GM18868 (cell line): ENCODE measurements at regions not wholly inside any gene's neighbourhood (a gene's known extent, or its start where the extent isn't known, plus 50 kb on each side); places are given as distances from the start of the nearest gene placed in this dataset.
A peak's percentile ranks its signal among the peaks of the same experiment; 100 is the strongest.
"Not testable (repeated sequence)": the region's sequence is repeated elsewhere in the genome, so short reads cannot be mapped to it uniquely, and the experiment has no call there.

ENCODE experiments used
- ATAC-seq: cut with Tn5 transposase; IDR thresholded peaks from one replicate; pipeline ENCODE4 v1.9.1; 2021; ENCODE audit warnings: mild to moderate bottlenecking, moderate library complexity; ENCODE audit not compliant: unreplicated experiment

DNA sequence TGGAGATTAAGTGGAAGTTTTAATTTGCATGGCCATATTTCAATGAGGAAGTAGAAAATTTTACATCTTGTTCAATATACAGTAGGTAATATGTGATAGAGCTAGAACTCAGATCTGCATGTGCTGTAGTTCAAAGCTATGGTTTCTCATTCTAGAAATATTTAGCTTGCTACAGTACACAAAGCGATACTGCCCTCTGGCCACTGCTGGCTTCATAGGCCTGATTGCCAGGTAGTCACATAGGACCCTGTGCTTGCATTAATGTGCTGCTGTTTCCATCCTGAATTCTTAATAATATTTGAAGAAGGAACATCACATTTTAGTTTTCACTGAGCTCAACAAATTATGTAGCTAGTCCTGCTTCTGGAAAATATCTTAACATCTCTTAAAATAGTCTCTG is 87.0 kb downstream of the PLSCR2 start:
- no peak for ATAC-seq

DNA sequence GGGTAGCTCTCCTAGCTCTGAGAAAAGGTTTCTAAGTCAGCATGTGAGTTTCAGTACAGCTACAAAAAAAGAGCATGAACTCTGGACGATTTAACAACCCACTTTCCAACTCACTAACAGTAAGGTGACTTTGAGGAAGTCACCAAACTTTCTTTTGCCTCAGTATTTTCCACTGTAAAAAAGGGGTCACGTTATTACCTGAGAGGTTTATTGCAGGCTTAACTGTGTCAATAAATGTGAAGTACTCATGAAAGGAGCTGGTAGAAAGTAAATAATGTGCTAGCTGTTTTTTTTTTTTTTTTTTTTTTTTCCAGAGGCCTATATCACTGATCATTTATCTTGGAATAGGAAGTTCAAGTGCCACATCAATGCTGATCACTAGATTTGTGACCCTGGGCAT is 89.3 kb downstream of the PLSCR2 start:
- ATAC-seq, result no peak

DNA sequence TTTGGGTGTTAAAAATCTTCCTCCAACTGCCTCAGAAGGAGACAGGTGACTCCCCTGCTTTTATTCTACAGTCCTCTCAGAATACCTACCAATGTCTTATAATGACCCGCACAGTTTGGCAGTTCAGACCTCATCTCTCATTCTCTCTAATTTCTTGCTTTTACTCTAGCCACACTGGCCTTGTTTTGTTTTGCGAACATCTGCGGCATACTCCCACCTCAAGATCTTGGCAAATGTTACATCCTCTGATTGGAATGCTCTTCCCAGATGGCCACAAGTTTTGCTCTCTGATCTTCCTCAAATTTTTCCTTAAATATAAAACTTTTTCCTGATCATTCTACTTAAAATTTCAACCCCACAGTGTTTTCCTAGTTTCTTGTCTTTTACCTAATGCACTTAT is 94.1 kb downstream of the PLSCR2 start:
- ATAC-seq, result no peak

- ATAC-seq, result no peak
These were observed 95.2 kb downstream of the PLSCR2 start for GRCh38 chr3:146374146-146374545.

DNA sequence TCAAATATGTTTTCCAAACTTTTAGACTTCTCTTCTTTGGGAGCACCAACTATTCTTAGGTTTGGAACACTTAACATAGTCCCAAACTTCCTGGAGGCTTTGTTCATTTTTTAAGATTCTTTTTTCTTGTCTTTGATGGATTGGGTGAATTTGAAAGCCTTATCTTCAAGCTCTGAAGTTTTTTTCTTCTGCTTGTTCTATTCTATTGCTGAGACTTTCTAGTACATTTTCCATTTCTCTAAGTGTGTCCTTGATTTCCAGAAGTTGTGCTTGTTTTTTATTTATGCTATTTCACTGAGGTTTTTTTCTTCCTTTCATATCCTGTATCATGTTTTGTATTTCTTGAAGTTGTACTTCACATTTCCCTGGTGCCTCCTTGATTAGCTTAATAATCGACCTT is 97.5 kb downstream of the PLSCR2 start:
- no peak for ATAC-seq

GRCh38 chr3:146368882-146369523 is 100.4 kb downstream of the PLSCR2 start:
- ATAC-seq, result no peak

DNA sequence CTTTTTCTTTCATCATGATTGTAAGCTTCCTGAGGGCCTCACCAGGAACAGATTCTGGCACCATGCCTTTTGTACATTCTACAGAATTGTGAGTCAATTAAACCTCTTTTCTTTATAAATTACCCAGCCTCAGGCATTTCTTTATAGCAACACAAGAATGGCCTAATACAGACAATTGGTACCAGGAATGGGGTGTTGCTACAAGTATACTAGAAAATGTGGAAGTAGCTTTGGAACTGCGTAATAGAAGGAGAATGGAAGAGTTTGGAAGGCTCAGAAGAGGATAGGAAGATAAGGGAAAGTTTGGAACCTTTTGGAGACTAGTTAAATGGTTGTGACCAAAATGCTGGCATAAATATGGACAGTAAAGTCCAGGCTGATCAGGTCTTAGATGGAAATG is 108.9 kb upstream of the PLSCR4 start:
- no peak for ATAC-seq

- ATAC-seq, result not testable (repeated sequence)
These were observed 103.5 kb upstream of the PLSCR4 start for GRCh38 chr3:146354421-146354820.

DNA sequence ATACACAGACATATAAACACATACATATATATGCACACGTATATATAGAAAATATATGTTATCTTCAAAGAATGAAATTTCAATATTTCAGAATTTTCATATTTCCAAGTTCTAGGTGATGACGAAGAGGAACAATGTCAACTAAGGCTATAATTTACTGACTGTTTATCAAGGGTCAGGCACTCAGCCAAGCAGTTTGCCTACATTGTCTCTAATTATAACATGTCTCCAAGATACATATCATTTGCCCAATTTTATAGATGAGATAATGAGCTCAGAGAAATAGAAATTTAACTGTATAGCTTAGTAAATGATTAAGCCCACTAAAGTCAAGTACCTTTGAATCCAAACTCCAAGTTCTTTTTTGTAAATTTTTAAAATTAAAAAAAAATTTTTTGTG is 99.9 kb upstream of the PLSCR4 start:
- ATAC-seq, result no peak

GRCh38 chr3:146345900-146346299 is 95.0 kb upstream of the PLSCR4 start:
- no peak for ATAC-seq

- no peak for ATAC-seq
These were observed 92.6 kb upstream of the PLSCR4 start for GRCh38 chr3:146343551-146343950.

DNA sequence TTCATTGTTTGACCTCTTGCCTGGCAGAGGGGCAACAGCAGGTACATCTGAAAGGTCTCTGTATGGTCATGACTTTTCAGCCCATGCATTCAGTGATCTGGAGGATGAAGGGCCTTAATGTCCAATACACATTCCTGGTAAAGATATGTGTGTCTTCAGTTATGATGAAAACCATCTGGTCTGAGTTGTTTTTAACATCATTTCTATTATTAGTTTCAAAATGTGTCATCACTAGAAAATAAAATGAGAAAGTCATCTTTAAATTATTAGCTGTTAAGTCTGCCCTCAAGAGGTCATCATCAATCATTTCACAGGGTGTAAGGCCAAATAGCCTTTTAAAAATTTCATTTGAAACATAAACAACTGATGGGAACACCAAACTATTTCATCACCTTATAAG is 92.1 kb upstream of the PLSCR4 start:
- ATAC-seq, result no peak

GRCh38 chr3:146339349-146339748 is 88.4 kb upstream of the PLSCR4 start:
- ATAC-seq, result no peak

- no peak for ATAC-seq
These were observed 87.1 kb upstream of the PLSCR4 start for GRCh38 chr3:146337991-146338390.

- ATAC-seq, result no peak
These were observed 84.5 kb upstream of the PLSCR4 start for GRCh38 chr3:146335386-146335785.

- ATAC-seq, result no peak
These were observed 83.2 kb upstream of the PLSCR4 start for GRCh38 chr3:146334151-146334550.

DNA sequence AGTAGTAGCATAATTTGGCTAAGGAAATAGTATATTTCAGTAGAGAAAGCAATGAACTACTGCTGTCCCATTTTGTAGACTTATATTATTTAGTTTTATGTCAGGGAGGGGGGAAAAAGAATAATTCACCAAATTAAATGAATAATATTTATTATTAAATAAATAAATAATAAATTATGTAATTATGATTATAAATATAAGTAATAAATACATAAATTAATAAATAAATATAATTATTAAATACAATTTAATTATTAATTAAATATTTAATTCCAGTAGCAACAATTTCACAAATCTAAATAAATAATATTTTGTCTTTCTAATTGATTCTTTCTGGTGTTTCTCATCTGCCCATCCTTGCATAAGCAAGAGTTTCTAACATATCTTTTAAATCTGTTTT is 81.1 kb upstream of the PLSCR4 start:
- ATAC-seq, result no peak

GRCh38 chr3:146326875-146327543 is 76.1 kb upstream of the PLSCR4 start:
- ATAC-seq, result no peak

DNA sequence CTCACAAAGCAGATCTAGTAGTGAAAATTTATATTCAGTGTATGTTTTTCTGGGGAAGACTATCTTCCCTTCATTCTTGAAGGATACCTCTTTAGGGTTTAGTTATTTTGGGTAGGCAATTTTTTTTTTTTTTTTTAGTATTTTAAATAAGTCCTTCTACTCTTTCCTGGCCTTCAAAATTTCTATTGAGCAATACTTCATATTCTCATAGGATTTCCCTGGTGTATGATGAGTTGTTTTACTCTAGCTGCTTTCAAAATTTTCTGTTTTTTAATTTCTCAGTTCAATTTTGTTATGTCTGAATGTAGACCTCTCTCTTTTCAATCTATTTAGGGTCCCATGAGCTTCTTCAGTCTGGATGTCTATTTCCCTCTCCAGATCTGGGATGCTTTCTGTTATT is 74.3 kb upstream of the PLSCR4 start:
- ATAC-seq, result no peak

DNA sequence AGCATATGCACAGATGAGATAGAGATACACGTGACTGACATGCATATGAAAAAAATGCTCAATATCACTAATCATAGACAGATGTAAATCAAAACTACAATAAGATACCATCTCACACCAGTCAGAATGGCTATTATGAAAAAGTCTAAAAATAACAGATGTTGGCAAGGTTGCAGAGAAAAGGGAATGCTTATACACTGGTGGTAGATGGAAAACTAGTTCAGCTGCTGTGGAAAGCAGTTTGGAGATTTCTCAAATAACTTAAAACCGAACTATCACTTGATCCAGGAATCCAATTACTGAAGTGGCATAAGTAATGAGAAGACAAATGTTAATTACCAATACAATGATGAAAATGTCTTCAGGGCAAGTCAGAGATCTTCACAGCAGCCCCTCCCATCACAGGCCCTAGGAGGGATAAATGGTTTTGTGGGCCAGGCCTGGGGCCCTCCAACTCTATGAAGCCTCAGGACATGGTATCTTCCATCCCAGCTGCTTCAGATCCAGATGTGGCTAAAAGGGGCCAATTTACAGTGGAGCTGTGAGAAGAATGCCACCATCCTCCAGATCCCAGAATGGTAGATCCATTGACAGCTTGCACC is 71.4 kb upstream of the PLSCR4 start:
- ATAC-seq, result no peak

DNA sequence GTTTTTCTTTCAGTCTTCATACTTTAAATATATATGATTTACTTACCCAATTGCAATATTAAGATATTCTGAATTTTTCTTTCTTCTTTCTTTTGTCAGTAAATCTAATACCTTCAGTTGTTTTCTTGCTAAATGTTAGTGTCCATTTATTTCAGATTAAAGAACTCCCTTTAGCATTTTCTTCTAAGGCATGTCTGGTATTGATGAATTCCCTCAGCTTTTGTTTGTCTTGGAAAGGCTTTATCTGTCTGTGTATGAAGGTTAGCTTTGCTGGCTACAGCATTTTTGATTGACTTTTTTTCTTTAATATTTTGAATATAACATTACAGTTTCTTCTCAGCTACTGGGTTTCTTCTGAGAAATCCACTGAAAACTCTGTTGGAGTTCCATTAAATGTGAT is 64.0 kb upstream of the PLSCR4 start:
- ATAC-seq, result no peak

DNA sequence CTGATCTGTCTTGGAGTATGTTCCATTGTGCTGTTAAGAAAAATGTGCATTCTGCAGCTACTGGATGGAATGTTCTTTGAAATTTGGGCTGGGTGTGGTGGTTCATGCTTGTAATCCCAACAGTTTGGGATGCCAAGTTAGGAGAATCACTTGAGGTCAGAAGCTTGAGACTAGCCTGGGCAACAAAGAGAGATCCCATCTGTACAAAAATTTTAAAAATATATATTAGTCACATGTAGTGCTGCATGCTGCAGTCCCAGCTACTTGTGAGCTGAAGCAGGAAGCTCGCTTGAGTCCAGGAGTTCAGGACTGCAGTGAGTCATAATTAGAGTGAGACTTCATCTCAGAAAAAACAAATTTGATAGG is 62.8 kb upstream of the PLSCR4 start:
- peak; percentile 49 for ATAC-seq
